ENCODE measurements at regions not wholly inside any gene's neighbourhood (a gene's known extent, or its start where the extent isn't known, plus 50 kb on each side); places are given as distances from the start of the nearest gene placed in this dataset.
"Not testable (repeated sequence)": the region's sequence is repeated elsewhere in the genome, so short reads cannot be mapped to it uniquely, and the experiment has no call there.

- Histone ChIP-seq H3K9me3 (ENCODE audit: low read length) (no peaks in the 10 kb centered on the region), H3K4me3 (ENCODE audit: low read length) (no peak overlapping the region), H3K4me1 (ENCODE audit: low read length) (no peaks in the 10 kb centered on the region), H3K9ac (ENCODE audit: low read length) (no peak overlapping the region), H3K27me3 (ENCODE audit: low read length) (no peaks in the 10 kb centered on the region), H3K27ac (ENCODE audit: low read length) (no peak overlapping the region), H3K79me2 (ENCODE audit: low read length) (no peaks in the 10 kb centered on the region), H3K4me2 (ENCODE audit: low read depth, low read length, poor library complexity, severe bottlenecking) (no peak overlapping the region), H3K9me2 (replicated peaks; ENCODE audit: insufficient read depth, low read length) (no peaks in the 10 kb centered on the region), H2AFZ (ENCODE audit: low read length) (no peak overlapping the region), H3K36me3 (ENCODE audit: insufficient read depth, low read length) (no peaks in the 10 kb centered on the region), H4K20me1 (ENCODE audit: insufficient read depth, low read depth, low read length) (no peaks in the 10 kb centered on the region)
- no peak for DNase-seq
These were observed 175.2 kb upstream of the NOL4 start for GRCh38 chr18:34399892-34400291.

GRCh38 chr18:34400834-34401233 is 176.1 kb upstream of the NOL4 start:
- no peaks in the 10 kb centered on the region for H3K79me2 ChIP-seq (ENCODE audit: low read length)
- H3K36me3 ChIP-seq (ENCODE audit: insufficient read depth, low read length) = no peaks in the 10 kb centered on the region
- H3K9me2 ChIP-seq (replicated peaks; ENCODE audit: insufficient read depth, low read length) = no peaks in the 10 kb centered on the region
- H3K4me1 ChIP-seq (ENCODE audit: low read length) = no peaks in the 10 kb centered on the region
- H3K27me3 ChIP-seq (ENCODE audit: low read length) = no peaks in the 10 kb centered on the region
- no peak overlapping the region for H3K4me2 ChIP-seq (ENCODE audit: low read depth, low read length, poor library complexity, severe bottlenecking)
- H3K9me3 ChIP-seq (ENCODE audit: low read length) = no peaks in the 10 kb centered on the region
- no peaks in the 10 kb centered on the region for H4K20me1 ChIP-seq (ENCODE audit: insufficient read depth, low read depth, low read length)
- H2AFZ ChIP-seq (ENCODE audit: low read length) = no peak overlapping the region
- H3K27ac ChIP-seq (ENCODE audit: low read length) = no peak overlapping the region
- no peak overlapping the region for H3K9ac ChIP-seq (ENCODE audit: low read length)
- no peak overlapping the region for H3K4me3 ChIP-seq (ENCODE audit: low read length)
- no peak for DNase-seq

- no peak overlapping the region for H3K9ac ChIP-seq (ENCODE audit: low read length)
- H4K20me1 ChIP-seq (ENCODE audit: insufficient read depth, low read depth, low read length) = no peaks in the 10 kb centered on the region
- DNase-seq = no peak
- no peaks in the 10 kb centered on the region for H3K79me2 ChIP-seq (ENCODE audit: low read length)
- H3K4me1 ChIP-seq (ENCODE audit: low read length) = no peaks in the 10 kb centered on the region
- H2AFZ ChIP-seq (ENCODE audit: low read length) = no peak overlapping the region
- no peaks in the 10 kb centered on the region for H3K9me3 ChIP-seq (ENCODE audit: low read length)
- H3K27ac ChIP-seq (ENCODE audit: low read length) = no peak overlapping the region
- no peak overlapping the region for H3K4me3 ChIP-seq (ENCODE audit: low read length)
- H3K9me2 ChIP-seq (replicated peaks; ENCODE audit: insufficient read depth, low read length) = no peaks in the 10 kb centered on the region
- no peak overlapping the region for H3K4me2 ChIP-seq (ENCODE audit: low read depth, low read length, poor library complexity, severe bottlenecking)
- no peaks in the 10 kb centered on the region for H3K36me3 ChIP-seq (ENCODE audit: insufficient read depth, low read length)
- H3K27me3 ChIP-seq (ENCODE audit: low read length) = no peaks in the 10 kb centered on the region
These were observed 177.1 kb upstream of the NOL4 start for GRCh38 chr18:34401775-34402174.

DNA sequence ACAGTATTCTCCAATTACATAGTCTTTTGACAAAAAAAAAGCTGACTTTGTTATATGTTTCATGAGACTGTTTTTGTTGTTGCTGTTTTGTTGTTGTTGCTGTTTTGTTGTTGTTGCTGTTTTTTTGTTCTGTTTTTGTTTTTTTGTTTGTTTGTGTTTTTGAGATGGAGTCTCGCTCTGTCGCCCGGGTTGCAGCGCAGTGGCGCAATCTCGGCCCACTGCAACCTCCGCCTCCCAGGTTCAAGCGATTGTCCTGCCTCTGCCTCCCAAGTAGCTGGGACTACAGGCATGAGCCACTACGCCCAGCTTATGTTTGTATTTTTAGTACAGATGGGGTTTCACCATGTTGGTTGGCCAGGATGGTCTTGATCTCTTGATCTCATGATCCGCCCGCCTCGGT is 182.8 kb upstream of the NOL4 start:
- not testable (repeated sequence) for H3K27ac ChIP-seq (ENCODE audit: low read length); H3K79me2 ChIP-seq (ENCODE audit: low read length); H3K36me3 ChIP-seq (ENCODE audit: insufficient read depth, low read length); H2AFZ ChIP-seq (ENCODE audit: low read length); H3K9me2 ChIP-seq (replicated peaks; ENCODE audit: insufficient read depth, low read length); H4K20me1 ChIP-seq (ENCODE audit: insufficient read depth, low read depth, low read length); H3K9ac ChIP-seq (ENCODE audit: low read length); H3K9me3 ChIP-seq (ENCODE audit: low read length); H3K4me3 ChIP-seq (ENCODE audit: low read length); H3K4me1 ChIP-seq (ENCODE audit: low read length); H3K4me2 ChIP-seq (ENCODE audit: low read depth, low read length, poor library complexity, severe bottlenecking); DNase-seq; H3K27me3 ChIP-seq (ENCODE audit: low read length)

DNA sequence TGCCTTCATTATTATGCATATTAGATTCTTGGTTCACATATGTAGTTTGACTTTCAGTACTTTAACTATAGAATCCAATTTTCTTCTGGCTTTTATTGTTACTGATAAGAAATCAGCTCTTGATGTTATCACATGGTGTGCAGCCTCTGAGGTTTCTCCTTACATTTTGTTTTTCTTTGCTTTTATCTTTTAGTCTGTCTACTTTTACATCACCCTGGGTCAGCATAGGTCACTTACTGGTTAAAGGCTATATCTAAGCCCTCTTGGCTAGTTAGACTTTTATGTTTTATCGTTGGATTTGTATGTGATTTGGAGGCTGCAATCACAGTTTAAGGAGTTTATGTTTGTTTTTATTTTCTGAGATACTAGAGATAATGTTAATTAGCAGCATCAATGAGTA is 187.2 kb upstream of the NOL4 start:
- H3K4me3 ChIP-seq (ENCODE audit: low read length) = no peak overlapping the region
- H3K27ac ChIP-seq (ENCODE audit: low read length) = no peak overlapping the region
- H3K9me3 ChIP-seq (ENCODE audit: low read length) = no peaks in the 10 kb centered on the region
- H3K36me3 ChIP-seq (ENCODE audit: insufficient read depth, low read length) = no peaks in the 10 kb centered on the region
- no peaks in the 10 kb centered on the region for H3K4me1 ChIP-seq (ENCODE audit: low read length)
- H3K27me3 ChIP-seq (ENCODE audit: low read length) = no peaks in the 10 kb centered on the region
- no peak overlapping the region for H2AFZ ChIP-seq (ENCODE audit: low read length)
- H3K4me2 ChIP-seq (ENCODE audit: low read depth, low read length, poor library complexity, severe bottlenecking) = no peak overlapping the region
- H4K20me1 ChIP-seq (ENCODE audit: insufficient read depth, low read depth, low read length) = no peaks in the 10 kb centered on the region
- no peak for DNase-seq
- H3K9me2 ChIP-seq (replicated peaks; ENCODE audit: insufficient read depth, low read length) = no peaks in the 10 kb centered on the region
- no peak overlapping the region for H3K9ac ChIP-seq (ENCODE audit: low read length)
- no peaks in the 10 kb centered on the region for H3K79me2 ChIP-seq (ENCODE audit: low read length)

DNA sequence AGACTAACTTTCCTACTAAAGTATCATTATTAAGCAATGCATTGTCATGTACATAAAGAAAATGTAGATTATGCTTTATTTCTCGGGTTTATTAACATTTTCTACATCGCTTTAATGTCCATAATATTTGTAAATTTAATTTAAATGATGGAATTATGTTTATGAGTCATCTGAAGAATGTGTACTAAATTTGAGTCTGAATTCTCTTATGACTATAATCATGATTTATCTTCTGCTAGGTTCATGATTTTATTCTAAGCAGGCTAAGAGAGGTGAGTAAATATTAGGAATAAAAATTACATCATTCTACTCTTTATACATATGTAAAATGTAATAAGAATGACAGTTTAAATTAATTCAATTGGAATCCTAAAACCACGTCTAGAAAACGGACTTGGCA is 206.3 kb upstream of the NOL4 start:
- H3K27ac ChIP-seq (ENCODE audit: low read length) = no peak overlapping the region
- no peaks in the 10 kb centered on the region for H3K4me1 ChIP-seq (ENCODE audit: low read length)
- no peaks in the 10 kb centered on the region for H3K9me3 ChIP-seq (ENCODE audit: low read length)
- H3K36me3 ChIP-seq (ENCODE audit: insufficient read depth, low read length) = no peaks in the 10 kb centered on the region
- no peaks in the 10 kb centered on the region for H3K27me3 ChIP-seq (ENCODE audit: low read length)
- H4K20me1 ChIP-seq (ENCODE audit: insufficient read depth, low read depth, low read length) = no peaks in the 10 kb centered on the region
- H3K4me2 ChIP-seq (ENCODE audit: low read depth, low read length, poor library complexity, severe bottlenecking) = no peak overlapping the region
- H3K9ac ChIP-seq (ENCODE audit: low read length) = no peak overlapping the region
- H3K4me3 ChIP-seq (ENCODE audit: low read length) = no peak overlapping the region
- no peaks in the 10 kb centered on the region for H3K79me2 ChIP-seq (ENCODE audit: low read length)
- H2AFZ ChIP-seq (ENCODE audit: low read length) = no peak overlapping the region
- DNase-seq = no peak
- no peaks in the 10 kb centered on the region for H3K9me2 ChIP-seq (replicated peaks; ENCODE audit: insufficient read depth, low read length)

DNA sequence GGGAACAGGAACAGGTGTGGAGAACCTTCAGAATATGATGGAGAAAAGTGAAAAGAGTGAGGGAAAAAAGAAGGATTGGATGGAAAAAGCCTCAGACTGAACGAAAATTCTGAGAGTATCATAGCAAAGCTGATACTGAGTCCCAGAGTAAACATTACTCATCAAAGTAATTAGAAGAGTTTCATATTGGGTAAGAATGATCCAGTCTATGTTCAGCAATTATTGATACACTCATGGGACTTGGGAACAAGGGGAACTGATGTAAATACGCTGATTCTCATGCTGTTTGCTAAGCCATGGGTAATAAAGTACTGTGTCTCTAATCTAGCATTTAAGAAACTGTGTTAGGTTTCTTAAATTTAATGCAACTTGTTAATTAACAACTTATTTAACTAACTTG is 219.9 kb upstream of the NOL4 start:
- Histone ChIP-seq H3K4me2 (ENCODE audit: low read depth, low read length, poor library complexity, severe bottlenecking) (no peak overlapping the region), H3K9me3 (ENCODE audit: low read length) (no peaks in the 10 kb centered on the region)

DNA sequence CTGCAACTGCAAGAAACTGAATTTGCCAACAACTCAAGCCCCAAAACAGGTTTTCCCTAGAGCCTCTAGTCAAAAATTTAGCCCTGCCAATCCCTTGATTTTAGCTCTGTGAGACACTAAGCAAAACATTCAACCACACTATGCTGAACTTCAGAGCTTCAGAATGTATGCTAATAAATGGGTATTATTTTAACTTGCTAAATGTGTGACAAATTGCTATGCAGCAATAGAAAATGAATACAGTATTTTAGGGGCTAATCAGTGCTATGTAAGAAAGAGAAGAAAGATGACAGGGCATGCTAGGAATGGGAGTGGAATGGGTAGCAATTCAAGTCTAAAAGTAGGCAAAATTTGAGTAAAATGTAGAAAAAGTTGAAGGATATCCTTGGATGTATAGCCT is 223.9 kb upstream of the NOL4 start:
- Histone ChIP-seq H3K4me2 (ENCODE audit: low read depth, low read length, poor library complexity, severe bottlenecking) (no peak overlapping the region), H3K27ac (ENCODE audit: low read length) (no peak overlapping the region), H3K9ac (ENCODE audit: low read length) (no peak overlapping the region), H3K9me3 (ENCODE audit: low read length) (no peaks in the 10 kb centered on the region), H3K27me3 (ENCODE audit: low read length) (no peaks in the 10 kb centered on the region), H3K4me3 (ENCODE audit: low read length) (no peak overlapping the region), H4K20me1 (ENCODE audit: insufficient read depth, low read depth, low read length) (no peaks in the 10 kb centered on the region), H3K4me1 (ENCODE audit: low read length) (no peaks in the 10 kb centered on the region), H3K9me2 (replicated peaks; ENCODE audit: insufficient read depth, low read length) (no peaks in the 10 kb centered on the region), H3K79me2 (ENCODE audit: low read length) (no peaks in the 10 kb centered on the region), H3K36me3 (ENCODE audit: insufficient read depth, low read length) (no peaks in the 10 kb centered on the region), H2AFZ (ENCODE audit: low read length) (no peak overlapping the region)
- DNase-seq = no peak

More for the DNA sequence above, 219.9 kb upstream of the NOL4 start:
- Histone ChIP-seq H4K20me1 (ENCODE audit: insufficient read depth, low read depth, low read length) (no peaks in the 10 kb centered on the region), H3K9me2 (replicated peaks; ENCODE audit: insufficient read depth, low read length) (no peaks in the 10 kb centered on the region), H3K36me3 (ENCODE audit: insufficient read depth, low read length) (no peaks in the 10 kb centered on the region), H3K79me2 (ENCODE audit: low read length) (no peaks in the 10 kb centered on the region), H2AFZ (ENCODE audit: low read length) (no peak overlapping the region), H3K4me3 (ENCODE audit: low read length) (no peak overlapping the region), H3K4me1 (ENCODE audit: low read length) (no peaks in the 10 kb centered on the region), H3K9ac (ENCODE audit: low read length) (no peak overlapping the region), H3K27ac (ENCODE audit: low read length) (no peak overlapping the region), H3K27me3 (ENCODE audit: low read length) (no peaks in the 10 kb centered on the region)
- DNase-seq = no peak

- Histone ChIP-seq H3K79me2 (ENCODE audit: low read length) (no peaks in the 10 kb centered on the region), H3K4me2 (ENCODE audit: low read depth, low read length, poor library complexity, severe bottlenecking) (no peak overlapping the region), H3K27ac (ENCODE audit: low read length) (no peak overlapping the region), H3K9me2 (replicated peaks; ENCODE audit: insufficient read depth, low read length) (no peaks in the 10 kb centered on the region), H2AFZ (ENCODE audit: low read length) (no peak overlapping the region), H3K4me1 (ENCODE audit: low read length) (no peaks in the 10 kb centered on the region), H4K20me1 (ENCODE audit: insufficient read depth, low read depth, low read length) (no peaks in the 10 kb centered on the region), H3K9me3 (ENCODE audit: low read length) (no peaks in the 10 kb centered on the region), H3K9ac (ENCODE audit: low read length) (no peak overlapping the region), H3K4me3 (ENCODE audit: low read length) (no peak overlapping the region), H3K36me3 (ENCODE audit: insufficient read depth, low read length) (no peaks in the 10 kb centered on the region), H3K27me3 (ENCODE audit: low read length) (no peaks in the 10 kb centered on the region)
- DNase-seq = no peak
These were observed 233.0 kb upstream of the NOL4 start for GRCh38 chr18:34457761-34458160.

All from Karpas-422 (cell line).